Neural crest cell (in vitro differentiated cells): ENCODE measurements at regions not wholly inside any gene's neighbourhood (a gene's known extent, or its start where the extent isn't known, plus 50 kb on each side); places are given as distances from the start of the nearest gene placed in this dataset.

Experiments used
- DNase-seq: peaks from one replicate; pipeline ENCODE4 v3.0.0; 2021; ENCODE audit warnings: low read depth, mixed read lengths, low spot score
- H3K27ac Mint-ChIP-seq: one replicate; pipeline ENCODE4 v1.8.0; 2021; ENCODE audit warnings: mild to moderate bottlenecking, mixed read lengths; ENCODE audit not compliant: unreplicated experiment
- H3K27me3 Mint-ChIP-seq: 2 replicates; pipeline ENCODE4 v1.8.0; 2021; ENCODE audit warnings: low read depth, mild to moderate bottlenecking, mixed read lengths
- H3K36me3 Mint-ChIP-seq: 2 replicates; pipeline ENCODE4 v1.8.0; 2021; ENCODE audit warnings: low read depth, mild to moderate bottlenecking, mixed read lengths
- H3K4me1 Mint-ChIP-seq: 2 replicates; pipeline ENCODE4 v1.8.0; 2021; ENCODE audit warnings: mixed read lengths
- H3K4me3 Mint-ChIP-seq: one replicate; pipeline ENCODE4 v1.8.0; 2021; ENCODE audit warnings: mild to moderate bottlenecking, mixed read lengths
- H3K9me3 Mint-ChIP-seq: 2 replicates; pipeline ENCODE4 v1.8.0; 2021; ENCODE audit warnings: mixed read lengths
- CTCF ChIP-seq: fragments of 200-600 bp; sonication (generic); conservative IDR thresholded peaks from 2 replicates; pipeline ENCODE4 v1.5.0; 2021; ENCODE audit warnings: antibody characterized with exemption, mild to moderate bottlenecking

GRCh38 chr2:41948397-41948763 lies 99.4 kb upstream of the PKDCC start:
- no peak overlapping the region for H3K4me3 Mint-ChIP-seq
- TF ChIP-seq CTCF, result no peak
- H3K4me1 Mint-ChIP-seq, result peaks cover 38% of the 10 kb centered on the region
- no peak for DNase-seq
- no peaks in the 10 kb centered on the region for H3K27me3 Mint-ChIP-seq
- no peak overlapping the region for H3K27ac Mint-ChIP-seq
- no peaks in the 10 kb centered on the region for H3K36me3 Mint-ChIP-seq
- H3K9me3 Mint-ChIP-seq, result peaks cover 3% of the 10 kb centered on the region

- H3K27ac Mint-ChIP-seq, result no peak overlapping the region
- peaks cover 38% of the 10 kb centered on the region for H3K4me1 Mint-ChIP-seq
- H3K4me3 Mint-ChIP-seq, result no peak overlapping the region
Observed at GRCh38 chr2:41949091-41949882, 98.5 kb upstream of the PKDCC start.

GRCh38 chr2:41949883-41950665 lies 97.7 kb upstream of the PKDCC start:
- Mint-ChIP-seq H3K27me3 (no peaks in the 10 kb centered on the region), H3K4me1 (peaks cover 45% of the 10 kb centered on the region), H3K27ac (no peak overlapping the region), H3K4me3 (no peak overlapping the region), H3K9me3 (peaks cover 2% of the 10 kb centered on the region), H3K36me3 (no peaks in the 10 kb centered on the region)
- DNase-seq, result no peak
- TF ChIP-seq CTCF, result no peak

More at GRCh38 chr2:41949091-41949882, 98.5 kb upstream of the PKDCC start:
- Mint-ChIP-seq H3K9me3 (peaks cover 3% of the 10 kb centered on the region), H3K27me3 (no peaks in the 10 kb centered on the region), H3K36me3 (no peaks in the 10 kb centered on the region)
- DNase-seq, result no peak
- no peak for TF ChIP-seq CTCF

GRCh38 chr2:41950666-41950960 lies 97.2 kb upstream of the PKDCC start:
- no peak overlapping the region for H3K27ac Mint-ChIP-seq
- no peaks in the 10 kb centered on the region for H3K36me3 Mint-ChIP-seq
- H3K9me3 Mint-ChIP-seq, result no peaks in the 10 kb centered on the region
- no peaks in the 10 kb centered on the region for H3K27me3 Mint-ChIP-seq
- no peak for DNase-seq
- H3K4me3 Mint-ChIP-seq, result no peak overlapping the region
- H3K4me1 Mint-ChIP-seq, result peaks cover 51% of the 10 kb centered on the region
- TF ChIP-seq CTCF, result no peak

- Mint-ChIP-seq H3K27ac (no peak overlapping the region), H3K36me3 (no peaks in the 10 kb centered on the region), H3K9me3 (no peaks in the 10 kb centered on the region), H3K4me1 (peaks cover 38% of the 10 kb centered on the region), H3K4me3 (no peak overlapping the region), H3K27me3 (no peaks in the 10 kb centered on the region)
- TF ChIP-seq CTCF, result no peak
- DNase-seq, result no peak
Observed at GRCh38 chr2:41954304-41955291, 93.2 kb upstream of the PKDCC start.
